Neutrophil (primary cell): ENCODE measurements at regions not wholly inside any gene's neighbourhood (a gene's known extent, or its start where the extent isn't known, plus 50 kb on each side); places are given as distances from the start of the nearest gene placed in this dataset.

Experiments
- H3K27ac ChIP-seq: fragments of 200-600 bp; sonication (generic); 2 replicates; pipeline ENCODE4 v1.5.1; 2016; ENCODE audit warnings: mild to moderate bottlenecking, moderate library complexity
- H3K27me3 ChIP-seq: fragments of 200-600 bp; sonication (generic); 2 replicates; pipeline ENCODE4 v1.6.0; 2016; ENCODE audit warnings: mild to moderate bottlenecking
- H3K36me3 ChIP-seq: fragments of 200-600 bp; sonication (generic); 2 replicates; pipeline ENCODE4 v1.5.1; 2017
- H3K4me1 ChIP-seq, 2 experiments: fragments of 200-600 bp in 1 of 2; sonication (generic) in 1 of 2; 1 replicate in 1 of 2; 2 replicates in 1 of 2; pipeline versions ENCODE4 v1.5.1 to v1.6.1; 2013 to 2016; ENCODE audit warnings: low read depth in 1 of 2, low read length in 1 of 2, mild to moderate bottlenecking in 1 of 2, moderate library complexity in 1 of 2; ENCODE audit not compliant: control insufficient read depth in 1 of 2, insufficient read depth in 1 of 2
- H3K4me3 ChIP-seq, 2 experiments: fragments of 200-600 bp in 1 of 2; sonication (generic) in 1 of 2; 1 replicate in 1 of 2; 2 replicates in 1 of 2; pipeline ENCODE4 v1.5.1; 2013 to 2016; ENCODE audit warnings: low read depth in 1 of 2, low read length in 1 of 2, mild to moderate bottlenecking in 1 of 2, moderate library complexity in 1 of 2
- H3K9me3 ChIP-seq: fragments of 200-600 bp; sonication (generic); 2 replicates; pipeline ENCODE4 v1.5.1; 2016
- TF ChIP-seq, protein P1 (sequence below): fragments of 200-600 bp; sonication (generic); IDR thresholded peaks from 2 replicates; pipeline ENCODE4 v1.5.1; 2016; ENCODE audit warnings: antibody characterized with exemption

GRCh38 chr13:76759877-76760276 lies 126.3 kb downstream of the KCTD12 start:
- peaks cover 26 to 38% of the 10 kb centered on the region in 2 experiments for H3K4me1 ChIP-seq
- H3K4me3 ChIP-seq, result no peak overlapping the region
- H3K9me3 ChIP-seq, result no peaks in the 10 kb centered on the region
- H3K36me3 ChIP-seq, result no peaks in the 10 kb centered on the region
- H3K27ac ChIP-seq, result no peak overlapping the region
- no peaks in the 10 kb centered on the region for H3K27me3 ChIP-seq
- TF ChIP-seq, protein P1, sequence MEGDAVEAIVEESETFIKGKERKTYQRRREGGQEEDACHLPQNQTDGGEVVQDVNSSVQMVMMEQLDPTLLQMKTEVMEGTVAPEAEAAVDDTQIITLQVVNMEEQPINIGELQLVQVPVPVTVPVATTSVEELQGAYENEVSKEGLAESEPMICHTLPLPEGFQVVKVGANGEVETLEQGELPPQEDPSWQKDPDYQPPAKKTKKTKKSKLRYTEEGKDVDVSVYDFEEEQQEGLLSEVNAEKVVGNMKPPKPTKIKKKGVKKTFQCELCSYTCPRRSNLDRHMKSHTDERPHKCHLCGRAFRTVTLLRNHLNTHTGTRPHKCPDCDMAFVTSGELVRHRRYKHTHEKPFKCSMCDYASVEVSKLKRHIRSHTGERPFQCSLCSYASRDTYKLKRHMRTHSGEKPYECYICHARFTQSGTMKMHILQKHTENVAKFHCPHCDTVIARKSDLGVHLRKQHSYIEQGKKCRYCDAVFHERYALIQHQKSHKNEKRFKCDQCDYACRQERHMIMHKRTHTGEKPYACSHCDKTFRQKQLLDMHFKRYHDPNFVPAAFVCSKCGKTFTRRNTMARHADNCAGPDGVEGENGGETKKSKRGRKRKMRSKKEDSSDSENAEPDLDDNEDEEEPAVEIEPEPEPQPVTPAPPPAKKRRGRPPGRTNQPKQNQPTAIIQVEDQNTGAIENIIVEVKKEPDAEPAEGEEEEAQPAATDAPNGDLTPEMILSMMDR, result no peak

DNA sequence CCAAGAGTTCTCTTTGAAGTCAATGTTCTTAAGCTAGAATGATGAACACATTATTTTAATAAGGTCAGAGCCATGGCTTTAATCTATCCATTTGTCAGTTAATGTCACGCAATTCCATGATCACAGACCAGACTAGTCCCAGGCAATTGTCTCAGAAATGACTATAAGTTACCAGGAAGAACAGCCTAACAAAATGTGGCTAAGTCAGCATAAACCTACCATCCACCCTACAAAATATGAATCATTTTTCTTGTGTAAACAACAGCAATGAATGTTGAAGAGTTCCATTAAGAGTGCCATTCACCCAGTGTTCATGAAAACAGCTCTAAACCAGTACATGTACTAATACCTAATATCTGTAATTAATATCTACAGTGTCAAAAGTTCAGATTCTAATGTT lies 127.5 kb downstream of the KCTD12 start:
- Histone ChIP-seq H3K27ac (no peak overlapping the region), H3K27me3 (no peaks in the 10 kb centered on the region), H3K4me3 (no peak overlapping the region), H3K9me3 (no peaks in the 10 kb centered on the region), H3K36me3 (no peaks in the 10 kb centered on the region), H3K4me1 (peaks cover 17 to 33% of the 10 kb centered on the region in 2 experiments)
- TF ChIP-seq, protein P1, result no peak

GRCh38 chr13:76758257-76758656 lies 127.9 kb downstream of the KCTD12 start:
- Histone ChIP-seq H3K36me3 (no peaks in the 10 kb centered on the region), H3K4me1 (peaks cover 13 to 28% of the 10 kb centered on the region in 2 experiments), H3K9me3 (no peaks in the 10 kb centered on the region), H3K27ac (no peak overlapping the region), H3K27me3 (no peaks in the 10 kb centered on the region), H3K4me3 (no peak overlapping the region)
- TF ChIP-seq, protein P1, result no peak

GRCh38 chr13:76756451-76756850 lies 129.8 kb downstream of the KCTD12 start:
- H3K9me3 ChIP-seq, result no peaks in the 10 kb centered on the region
- no peaks in the 10 kb centered on the region for H3K27me3 ChIP-seq
- TF ChIP-seq, protein P1, result no peak
- H3K4me3 ChIP-seq, result no peak overlapping the region
- H3K27ac ChIP-seq, result peak overlapping the region; percentile 37
- peaks cover 16 to 35% of the 10 kb centered on the region in 2 experiments for H3K4me1 ChIP-seq
- H3K36me3 ChIP-seq, result no peaks in the 10 kb centered on the region

DNA sequence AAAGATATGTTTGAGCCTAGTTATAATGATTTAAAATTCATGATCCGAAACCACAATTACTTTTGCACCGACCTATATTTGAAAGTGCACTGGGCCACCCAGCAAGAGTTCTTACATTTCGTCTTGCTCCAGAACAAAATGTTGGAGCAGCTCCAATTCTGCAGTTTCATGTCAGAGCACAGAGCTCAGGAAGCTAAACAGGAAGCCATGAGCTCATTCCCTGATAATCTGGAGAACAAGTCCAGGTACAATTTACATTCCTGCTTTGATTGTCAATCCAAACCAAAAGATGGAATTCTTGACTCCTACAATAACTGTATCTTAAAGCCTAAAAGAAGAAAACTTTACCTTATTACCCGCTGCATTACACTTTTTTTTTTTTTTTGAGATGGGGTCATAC lies 131.8 kb downstream of the KCTD12 start:
- Histone ChIP-seq H3K4me3 (no peak overlapping the region), H3K9me3 (no peaks in the 10 kb centered on the region), H3K4me1 (peaks cover 36 to 55% of the 10 kb centered on the region in 2 experiments), H3K36me3 (no peaks in the 10 kb centered on the region), H3K27me3 (no peaks in the 10 kb centered on the region), H3K27ac (no peak overlapping the region)
- TF ChIP-seq, protein P1, result no peak

- Histone ChIP-seq H3K9me3 (no peaks in the 10 kb centered on the region), H3K36me3 (no peaks in the 10 kb centered on the region), H3K27me3 (no peaks in the 10 kb centered on the region), H3K4me3 (no peak overlapping the region), H3K27ac (peak overlapping the region; percentile 87), H3K4me1 (peaks cover 61 to 76% of the 10 kb centered on the region in 2 experiments)
- TF ChIP-seq, protein P1, result no peak
Observed at GRCh38 chr13:76751278-76751677, 134.9 kb downstream of the KCTD12 start.
